ENCODE measurements at regions not wholly inside any gene's neighbourhood (a gene's known extent, or its start where the extent isn't known, plus 50 kb on each side); places are given as distances from the start of the nearest gene placed in this dataset.

- TF ChIP-seq CHD2 (IDR thresholded peaks at IDR 0.05; ENCODE audit: low read length, partially characterized antibody) (no peak), RCOR1 (IDR thresholded peaks at IDR 0.05; ENCODE audit: low read depth, low read length) (no peak), ELK1 (IDR thresholded peaks at IDR 0.05; ENCODE audit: low read depth, low read length) (no peak), MAFK (IDR thresholded peaks at IDR 0.05; ENCODE audit: partially characterized antibody) (no peak)
- TF ChIP-seq, protein P1, sequence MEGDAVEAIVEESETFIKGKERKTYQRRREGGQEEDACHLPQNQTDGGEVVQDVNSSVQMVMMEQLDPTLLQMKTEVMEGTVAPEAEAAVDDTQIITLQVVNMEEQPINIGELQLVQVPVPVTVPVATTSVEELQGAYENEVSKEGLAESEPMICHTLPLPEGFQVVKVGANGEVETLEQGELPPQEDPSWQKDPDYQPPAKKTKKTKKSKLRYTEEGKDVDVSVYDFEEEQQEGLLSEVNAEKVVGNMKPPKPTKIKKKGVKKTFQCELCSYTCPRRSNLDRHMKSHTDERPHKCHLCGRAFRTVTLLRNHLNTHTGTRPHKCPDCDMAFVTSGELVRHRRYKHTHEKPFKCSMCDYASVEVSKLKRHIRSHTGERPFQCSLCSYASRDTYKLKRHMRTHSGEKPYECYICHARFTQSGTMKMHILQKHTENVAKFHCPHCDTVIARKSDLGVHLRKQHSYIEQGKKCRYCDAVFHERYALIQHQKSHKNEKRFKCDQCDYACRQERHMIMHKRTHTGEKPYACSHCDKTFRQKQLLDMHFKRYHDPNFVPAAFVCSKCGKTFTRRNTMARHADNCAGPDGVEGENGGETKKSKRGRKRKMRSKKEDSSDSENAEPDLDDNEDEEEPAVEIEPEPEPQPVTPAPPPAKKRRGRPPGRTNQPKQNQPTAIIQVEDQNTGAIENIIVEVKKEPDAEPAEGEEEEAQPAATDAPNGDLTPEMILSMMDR (IDR thresholded peaks at IDR 0.05), result no peak
Measured at GRCh38 chr12:19066475-19067001, 63.0 kb upstream of the PLEKHA5 start.

All from A549 (cell line).